Suprapubic skin (tissue), 3 donors: ENCODE measurements at regions not wholly inside any gene's neighbourhood (a gene's known extent, or its start where the extent isn't known, plus 50 kb on each side); places are given as distances from the start of the nearest gene placed in this dataset.

ENCODE experiments used
- CTCF ChIP-seq, 2 donors: fragments of 200-600 bp in 1 of 2; fragments of 450-650 bp in 1 of 2; sonication (generic) in 1 of 2; IDR thresholded peaks; one replicate each; pipeline ENCODE4 v1.5.1; 2016 to 2019; ENCODE audit warnings: antibody characterized with exemption in 2 of 2, mild to moderate bottlenecking in 1 of 2, moderate library complexity in 1 of 2
- EP300 ChIP-seq: sonication (generic); formaldehyde crosslinking; IDR thresholded peaks from one replicate; pipeline ENCODE4 v1.6.1; 2017; ENCODE audit warnings: antibody characterized with exemption
- POLR2A ChIP-seq, 2 donors: fragments of 450-650 bp; IDR thresholded peaks; one replicate each; pipeline ENCODE4 v1.6.1; 2017; ENCODE audit warnings: antibody characterized with exemption in 2 of 2, mild to moderate bottlenecking in 2 of 2, moderate library complexity in 2 of 2

- TF ChIP-seq CTCF (IDR thresholded peaks at IDR 0.05): no peak
- no peak for TF ChIP-seq POLR2A (IDR thresholded peaks at IDR 0.05)
- no peak for TF ChIP-seq EP300
These were observed 71.7 kb upstream of the WASF3 start for GRCh38 chr13:26485786-26486185.
